OCI-LY3 (cell line): ENCODE measurements at regions not wholly inside any gene's neighbourhood (a gene's known extent, or its start where the extent isn't known, plus 50 kb on each side); places are given as distances from the start of the nearest gene placed in this dataset.

ENCODE experiments used
- H2AFZ ChIP-seq: fragments of 200-600, 300-600 bp; shearing (Covaris generic); 2 replicates; pipeline ENCODE4 v1.6.0; 2014; ENCODE audit warnings: antibody characterized with exemption, low read depth, low read length
- H3K27ac ChIP-seq: fragments of 200-600, 300-600 bp; sonication (generic); 2 replicates; pipeline ENCODE4 v1.5.1; 2014; ENCODE audit warnings: mild to moderate bottlenecking, low read length, moderate library complexity, mixed read lengths
- H3K27me3 ChIP-seq: fragments of 200-600, 300-600 bp; sonication (generic); 2 replicates; pipeline ENCODE4 v1.6.1; 2014; ENCODE audit warnings: low read depth, low read length, mixed read lengths
- H3K36me3 ChIP-seq: fragments of 200-600, 300-600 bp; sonication (generic); replicated peaks from 2 replicates; pipeline ENCODE3; 2014; ENCODE audit warnings: low read depth, low read length, mixed read lengths
- H3K4me1 ChIP-seq: fragments of 300-600, 200-600 bp; sonication (generic); 2 replicates; pipeline ENCODE4 v1.6.1; 2014; ENCODE audit warnings: low read length, mixed read lengths
- H3K4me2 ChIP-seq: fragments of 200-600, 300-600 bp; sonication (generic); 2 replicates; pipeline ENCODE4 v1.6.1; 2014; ENCODE audit warnings: low read length, mixed read lengths
- H3K4me3 ChIP-seq: fragments of 300-600, 200-600 bp; sonication (generic); 2 replicates; pipeline ENCODE4 v1.5.1; 2014; ENCODE audit warnings: antibody characterized with exemption, mild to moderate bottlenecking, low read length, moderate library complexity
- H3K79me2 ChIP-seq: fragments of 300-600, 200-600 bp; shearing (Covaris generic); 2 replicates; pipeline ENCODE4 v1.6.1; 2014; ENCODE audit warnings: mild to moderate bottlenecking, low read length, mixed read lengths
- H3K9ac ChIP-seq: fragments of 300-600, 200-600 bp; shearing (Covaris generic); 2 replicates; pipeline ENCODE4 v1.6.0; 2014; ENCODE audit warnings: mild to moderate bottlenecking, low read length, moderate library complexity
- H3K9me3 ChIP-seq: fragments of 200-600, 300-600 bp; shearing (Covaris generic); 2 replicates; pipeline ENCODE4 v1.6.1; 2014; ENCODE audit warnings: low read length, mixed read lengths; ENCODE audit not compliant: insufficient read depth
- H4K20me1 ChIP-seq: fragments of 200-600, 300-600 bp; sonication (generic); 2 replicates; pipeline ENCODE4 v1.6.1; 2016; ENCODE audit warnings: low read length, mixed read lengths; ENCODE audit not compliant: insufficient read depth
- CTCF ChIP-seq: fragments of 200-600, 300-600 bp; sonication (generic); IDR thresholded peaks from 2 replicates; pipeline ENCODE4 v1.5.1; 2014; ENCODE audit warnings: antibody characterized with exemption, low read length, low read depth
- EZH2phosphoT487 ChIP-seq: fragments of 200-600 bp; shearing (Covaris generic); IDR thresholded peaks from 2 replicates; pipeline ENCODE4 v1.6.1; 2018; ENCODE audit warnings: antibody characterized with exemption, mixed run types, low read depth

- TF ChIP-seq CTCF (no peak), EZH2phosphoT487 (no peak)
- Histone ChIP-seq H3K36me3 (no peaks in the 10 kb centered on the region), H3K27ac (no peak overlapping the region), H3K79me2 (no peaks in the 10 kb centered on the region), H3K9ac (no peak overlapping the region), H3K4me1 (peaks cover 12% of the 10 kb centered on the region), H3K4me3 (no peak overlapping the region), H3K9me3 (no peaks in the 10 kb centered on the region), H3K4me2 (0 out of 2 replicates have a peak overlapping the region, but pooled peaks have one; percentile 6), H4K20me1 (no peaks in the 10 kb centered on the region), H2AFZ (no peak overlapping the region), H3K27me3 (no peaks in the 10 kb centered on the region)
These were observed 248.1 kb upstream of the NREP start for GRCh38 chr5:112004867-112005622.

- no peak for TF ChIP-seq EZH2phosphoT487
- TF ChIP-seq CTCF = no peak
- no peaks in the 10 kb centered on the region for H3K9me3 ChIP-seq
- H3K27ac ChIP-seq = no peak overlapping the region
- no peak overlapping the region for H2AFZ ChIP-seq
- no peak overlapping the region for H3K9ac ChIP-seq
- H3K36me3 ChIP-seq = no peaks in the 10 kb centered on the region
- no peaks in the 10 kb centered on the region for H3K79me2 ChIP-seq
- H3K4me2 ChIP-seq = no peak overlapping the region
- H3K4me3 ChIP-seq = no peak overlapping the region
- H3K4me1 ChIP-seq = peaks cover 12% of the 10 kb centered on the region
- no peaks in the 10 kb centered on the region for H3K27me3 ChIP-seq
- no peaks in the 10 kb centered on the region for H4K20me1 ChIP-seq
These were observed 245.4 kb upstream of the NREP start for GRCh38 chr5:112002376-112002775.

GRCh38 chr5:111999286-111999685 is 242.3 kb upstream of the NREP start:
- H3K9ac ChIP-seq = no peak overlapping the region
- H3K4me1 ChIP-seq = no peaks in the 10 kb centered on the region
- no peaks in the 10 kb centered on the region for H3K27me3 ChIP-seq
- H3K4me3 ChIP-seq = no peak overlapping the region
- H3K79me2 ChIP-seq = no peaks in the 10 kb centered on the region
- no peaks in the 10 kb centered on the region for H3K9me3 ChIP-seq
- TF ChIP-seq CTCF = no peak
- TF ChIP-seq EZH2phosphoT487 = no peak
- H3K4me2 ChIP-seq = no peak overlapping the region
- no peaks in the 10 kb centered on the region for H3K36me3 ChIP-seq
- H3K27ac ChIP-seq = no peak overlapping the region
- no peak overlapping the region for H2AFZ ChIP-seq
- no peaks in the 10 kb centered on the region for H4K20me1 ChIP-seq

GRCh38 chr5:111998871-111999270 is 241.9 kb upstream of the NREP start:
- Histone ChIP-seq H3K4me2 (no peak overlapping the region), H3K4me3 (no peak overlapping the region)

More at GRCh38 chr5:111998871-111999270, 241.9 kb upstream of the NREP start:
- Histone ChIP-seq H3K27ac (no peak overlapping the region), H3K4me1 (no peaks in the 10 kb centered on the region), H3K9ac (no peak overlapping the region), H3K36me3 (no peaks in the 10 kb centered on the region), H4K20me1 (no peaks in the 10 kb centered on the region), H3K79me2 (no peaks in the 10 kb centered on the region), H3K9me3 (no peaks in the 10 kb centered on the region), H3K27me3 (no peaks in the 10 kb centered on the region), H2AFZ (no peak overlapping the region)
- TF ChIP-seq CTCF = no peak
- TF ChIP-seq EZH2phosphoT487 = no peak
